ENCODE measurements at regions not wholly inside any gene's neighbourhood (a gene's known extent, or its start where the extent isn't known, plus 50 kb on each side); places are given as distances from the start of the nearest gene placed in this dataset.

- no peak for TF ChIP-seq CTCF (IDR thresholded peaks at IDR 0.05)
- TF ChIP-seq EZH2 (IDR thresholded peaks at IDR 0.05; ENCODE audit: borderline replicate concordance, insufficient read depth, low read depth, low read length, poor library complexity, severe bottlenecking), result no peak
Observed at GRCh38 chr5:3307982-3308621, 287.5 kb upstream of the IRX1 start.
